ENCODE measurements at regions not wholly inside any gene's neighbourhood (a gene's known extent, or its start where the extent isn't known, plus 50 kb on each side); places are given as distances from the start of the nearest gene placed in this dataset.

GRCh38 chr21:26784974-26785373 is 60.2 kb downstream of the ADAMTS1 start:
- Mint-ChIP-seq H3K9me3 (ENCODE audit: insufficient read depth) (no peaks in the 10 kb centered on the region), H3K4me1 (no peaks in the 10 kb centered on the region), H3K4me3 (no peak overlapping the region), H3K27ac (no peak overlapping the region), H3K27me3 (no peaks in the 10 kb centered on the region)
- peaks cover 0 to 3% (median 0%) of the 10 kb centered on the region in 3 donors for H3K9me3 ChIP-seq (ENCODE audit: control extremely low read depth in 1 of 3, control insufficient read depth in 2 of 3, insufficient read depth in 1 of 3, low read length in 2 of 3)
- no peaks in the 10 kb centered on the region for H3K4me1 ChIP-seq (ENCODE audit: control insufficient read depth in 2 of 2, insufficient read depth in 2 of 2, low read length in 2 of 2)
- ATAC-seq (ENCODE audit: low read depth) (no peak), DNase-seq (no peak)
- no peaks in the 10 kb centered on the region for H3K27me3 ChIP-seq (replicated peaks in 1 of 4; ENCODE audit: control extremely low read depth in 1 of 4, control insufficient read depth in 3 of 4, insufficient read depth in 4 of 4, low read length in 3 of 4)
- intact Hi-C loops (cut with micrococcal nuclease): no loop called here
- H3K9ac ChIP-seq (ENCODE audit: low read length): no peak overlapping the region
- WGBS (ENCODE audit: insufficient coverage): 80% methylated on average over 2 of the region's 3 CpGs
- no peak for TF ChIP-seq EZH2 (IDR thresholded peaks at IDR 0.05; ENCODE audit: borderline replicate concordance, insufficient read depth, low read depth, low read length, poor library complexity, severe bottlenecking)
- no peak for TF ChIP-seq CTCF (IDR thresholded peaks at IDR 0.05)
- H3K27ac ChIP-seq (ENCODE audit: low read length in 2 of 2): no peak overlapping the region
- ChIA-PET POLR2A (no interaction called here), CTCF (no interaction called here)
- no peaks in the 10 kb centered on the region for H3K36me3 ChIP-seq (replicated peaks in 1 of 2; ENCODE audit: control extremely low read depth in 1 of 2, control insufficient read depth in 1 of 2, extremely low read depth in 1 of 2, insufficient read depth in 2 of 2, low read length in 1 of 2)
- no peaks in the 10 kb centered on the region for H4K20me1 ChIP-seq (ENCODE audit: control insufficient read depth, insufficient read depth, low read length, poor library complexity, severe bottlenecking)
- H2AFZ ChIP-seq (ENCODE audit: insufficient read depth, low read depth, low read length, poor library complexity, severe bottlenecking): no peak overlapping the region
- H3K4me2 ChIP-seq (replicated peaks; ENCODE audit: low read depth, low read length, poor library complexity, severe bottlenecking): no peak overlapping the region
- H3K4me3 ChIP-seq (ENCODE audit: control extremely low read depth in 1 of 5, extremely low read depth in 1 of 5, insufficient read depth in 1 of 5, low read depth in 2 of 5, low read length in 4 of 5): no peak overlapping the region
- no peaks in the 10 kb centered on the region for H3K79me2 ChIP-seq (ENCODE audit: control insufficient read depth, insufficient read depth, low read length)

- Mint-ChIP-seq H3K27ac (no peak overlapping the region), H3K9me3 (ENCODE audit: insufficient read depth) (no peaks in the 10 kb centered on the region), H3K4me3 (no peak overlapping the region), H3K27me3 (no peaks in the 10 kb centered on the region), H3K4me1 (no peaks in the 10 kb centered on the region)
- no peak overlapping the region for H3K27ac ChIP-seq (ENCODE audit: low read length in 2 of 2)
- H2AFZ ChIP-seq (ENCODE audit: insufficient read depth, low read depth, low read length, poor library complexity, severe bottlenecking): no peak overlapping the region
- no peaks in the 10 kb centered on the region for H3K36me3 ChIP-seq (replicated peaks in 1 of 2; ENCODE audit: control extremely low read depth in 1 of 2, control insufficient read depth in 1 of 2, extremely low read depth in 1 of 2, insufficient read depth in 2 of 2, low read length in 1 of 2)
- peaks cover 0 to 3% (median 0%) of the 10 kb centered on the region in 3 donors for H3K9me3 ChIP-seq (ENCODE audit: control extremely low read depth in 1 of 3, control insufficient read depth in 2 of 3, insufficient read depth in 1 of 3, low read length in 2 of 3)
- H4K20me1 ChIP-seq (ENCODE audit: control insufficient read depth, insufficient read depth, low read length, poor library complexity, severe bottlenecking): no peaks in the 10 kb centered on the region
- POLR2A ChIA-PET: no interaction called here
- TF ChIP-seq CTCF (IDR thresholded peaks at IDR 0.05) (no peak), EZH2 (IDR thresholded peaks at IDR 0.05; ENCODE audit: borderline replicate concordance, insufficient read depth, low read depth, low read length, poor library complexity, severe bottlenecking) (no peak)
- no peaks in the 10 kb centered on the region for H3K4me1 ChIP-seq (ENCODE audit: control insufficient read depth in 2 of 2, insufficient read depth in 2 of 2, low read length in 2 of 2)
- H3K4me3 ChIP-seq (ENCODE audit: control extremely low read depth in 1 of 5, extremely low read depth in 1 of 5, insufficient read depth in 1 of 5, low read depth in 2 of 5, low read length in 4 of 5): no peak overlapping the region
- DNase-seq (no peak), ATAC-seq (ENCODE audit: low read depth) (no peak)
- H3K27me3 ChIP-seq (replicated peaks in 1 of 4; ENCODE audit: control extremely low read depth in 1 of 4, control insufficient read depth in 3 of 4, insufficient read depth in 4 of 4, low read length in 3 of 4): no peaks in the 10 kb centered on the region
- CTCF ChIA-PET: no interaction called here
- intact Hi-C loops (cut with micrococcal nuclease): no loop called here
- H3K9ac ChIP-seq (ENCODE audit: low read length): no peak overlapping the region
- H3K4me2 ChIP-seq (replicated peaks; ENCODE audit: low read depth, low read length, poor library complexity, severe bottlenecking): no peak overlapping the region
- no peaks in the 10 kb centered on the region for H3K79me2 ChIP-seq (ENCODE audit: control insufficient read depth, insufficient read depth, low read length)
- WGBS (ENCODE audit: insufficient coverage): no CpG with 5 or more reads among the region's 1 CpG
These were observed 61.6 kb downstream of the ADAMTS1 start for GRCh38 chr21:26783466-26784195.

Measured in B cell (primary cell).